ENCODE measurements at regions not wholly inside any gene's neighbourhood (a gene's known extent, or its start where the extent isn't known, plus 50 kb on each side); places are given as distances from the start of the nearest gene placed in this dataset.

DNA sequence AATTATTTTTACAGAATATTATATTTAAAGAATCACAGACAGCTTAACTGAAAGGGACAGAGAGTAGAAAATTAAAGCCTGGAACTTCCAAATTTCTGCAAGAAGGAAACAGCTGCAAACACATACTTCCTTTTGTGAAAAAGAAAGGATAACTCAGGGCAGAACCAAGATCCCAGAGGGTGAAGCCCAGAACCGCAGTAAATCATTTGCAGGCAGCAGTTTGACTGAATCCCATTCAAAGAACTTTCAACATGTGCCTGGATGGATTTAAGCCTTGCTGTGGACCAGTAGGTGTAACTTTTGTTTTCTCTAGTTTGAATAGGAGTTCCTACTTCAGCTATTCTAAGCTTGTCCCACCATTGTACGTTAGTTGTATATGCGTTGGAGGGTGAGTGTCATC, 733.2 kb downstream of the ROBO2 start:
- no peaks in the 10 kb centered on the region for H3K9me3 ChIP-seq (replicated peaks in 1 of 3)
- no peaks in the 10 kb centered on the region for H3K36me3 ChIP-seq (replicated peaks in 1 of 2)
- no peaks in the 10 kb centered on the region for H3K4me1 ChIP-seq (replicated peaks in 1 of 2)
- no peak overlapping the region for H3K4me3 ChIP-seq
- intact Hi-C loops (cut with DNase I), result no loop called here
- no peak overlapping the region for H3K27ac ChIP-seq
- no peak for TF ChIP-seq POLR2A (IDR thresholded peaks at IDR 0.05)
- TF ChIP-seq, protein P1, sequence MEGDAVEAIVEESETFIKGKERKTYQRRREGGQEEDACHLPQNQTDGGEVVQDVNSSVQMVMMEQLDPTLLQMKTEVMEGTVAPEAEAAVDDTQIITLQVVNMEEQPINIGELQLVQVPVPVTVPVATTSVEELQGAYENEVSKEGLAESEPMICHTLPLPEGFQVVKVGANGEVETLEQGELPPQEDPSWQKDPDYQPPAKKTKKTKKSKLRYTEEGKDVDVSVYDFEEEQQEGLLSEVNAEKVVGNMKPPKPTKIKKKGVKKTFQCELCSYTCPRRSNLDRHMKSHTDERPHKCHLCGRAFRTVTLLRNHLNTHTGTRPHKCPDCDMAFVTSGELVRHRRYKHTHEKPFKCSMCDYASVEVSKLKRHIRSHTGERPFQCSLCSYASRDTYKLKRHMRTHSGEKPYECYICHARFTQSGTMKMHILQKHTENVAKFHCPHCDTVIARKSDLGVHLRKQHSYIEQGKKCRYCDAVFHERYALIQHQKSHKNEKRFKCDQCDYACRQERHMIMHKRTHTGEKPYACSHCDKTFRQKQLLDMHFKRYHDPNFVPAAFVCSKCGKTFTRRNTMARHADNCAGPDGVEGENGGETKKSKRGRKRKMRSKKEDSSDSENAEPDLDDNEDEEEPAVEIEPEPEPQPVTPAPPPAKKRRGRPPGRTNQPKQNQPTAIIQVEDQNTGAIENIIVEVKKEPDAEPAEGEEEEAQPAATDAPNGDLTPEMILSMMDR (IDR thresholded peaks at IDR 0.05), result no peak
- DNase-seq, result no peak
- H3K27me3 ChIP-seq, result no peaks in the 10 kb centered on the region
- WGBS, 4 donors, result 70 to 85% (median 82%) methylated on average over 3 of the region's 3 CpGs

DNA sequence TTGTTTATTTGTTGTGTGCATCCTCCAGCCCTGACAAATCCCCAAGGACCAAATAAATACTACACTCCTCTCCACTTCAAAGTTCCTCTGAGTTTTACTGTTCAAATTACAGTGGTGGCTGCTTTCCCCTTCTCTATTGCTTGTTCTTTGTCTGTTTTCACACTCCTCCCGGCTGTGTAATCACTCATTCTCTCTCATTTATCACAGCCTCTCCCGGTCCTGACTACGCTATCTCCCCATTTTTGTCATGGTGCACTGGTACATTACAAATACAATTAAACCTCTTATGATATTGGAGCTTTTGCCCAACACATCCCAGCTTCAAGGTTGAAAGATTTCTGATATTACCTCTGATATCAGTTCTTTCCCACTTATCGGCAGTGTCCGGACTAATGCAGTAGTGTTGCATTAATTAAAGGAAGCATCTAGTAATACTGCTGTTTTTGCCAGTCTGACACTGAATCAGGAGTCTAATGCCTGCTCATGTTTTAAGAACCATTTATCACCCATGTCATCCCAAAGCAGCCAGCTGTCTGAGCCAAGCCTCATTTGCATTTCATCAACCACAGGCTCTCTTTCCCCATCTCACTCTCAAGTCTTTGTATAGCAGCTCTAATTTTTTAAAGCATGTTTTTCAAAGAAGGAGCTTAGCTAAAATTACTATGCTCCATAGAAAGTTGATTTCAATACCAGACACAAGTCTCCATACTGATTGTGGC, 740.5 kb downstream of the ROBO2 start:
- H3K27me3 ChIP-seq, result no peaks in the 10 kb centered on the region
- no peak for TF ChIP-seq POLR2A (IDR thresholded peaks at IDR 0.05)
- TF ChIP-seq, protein P1 (IDR thresholded peaks at IDR 0.05), result no peak
- no peak for DNase-seq
- WGBS, 4 donors, result 36 to 40% (median 36%) methylated on average over 5 of the region's 5 CpGs
- no peak overlapping the region for H3K4me3 ChIP-seq
- no peaks in the 10 kb centered on the region for H3K36me3 ChIP-seq (replicated peaks in 1 of 2)
- no peak overlapping the region for H3K27ac ChIP-seq
- no peaks in the 10 kb centered on the region for H3K4me1 ChIP-seq (replicated peaks in 1 of 2)
- H3K9me3 ChIP-seq (replicated peaks in 1 of 3), result no peaks in the 10 kb centered on the region
- intact Hi-C loops (cut with DNase I), result no loop called here

DNA sequence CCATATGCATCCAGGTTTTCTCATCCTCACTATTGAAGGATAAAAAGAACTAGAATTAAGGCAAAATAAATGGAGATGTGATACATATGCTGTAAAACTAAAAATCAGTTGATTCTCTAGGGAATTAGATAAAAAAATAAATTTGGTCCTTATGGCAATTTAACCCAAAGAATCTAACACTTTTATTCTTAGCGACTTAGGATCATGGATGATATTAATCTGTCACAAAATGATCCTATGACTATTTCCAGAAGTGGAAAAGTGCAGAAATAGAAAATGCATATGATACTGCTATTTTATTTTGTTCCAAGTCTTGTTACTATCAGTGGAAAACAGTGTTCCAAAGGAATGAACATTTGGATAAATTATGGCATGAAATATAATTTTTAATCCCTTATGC, 746.3 kb downstream of the ROBO2 start:
- Histone ChIP-seq H3K4me1 (replicated peaks in 1 of 2) (no peaks in the 10 kb centered on the region), H3K4me3 (no peak overlapping the region), H3K27me3 (no peaks in the 10 kb centered on the region), H3K36me3 (replicated peaks in 1 of 2) (no peaks in the 10 kb centered on the region), H3K27ac (no peak overlapping the region), H3K9me3 (replicated peaks in 1 of 3) (no peaks in the 10 kb centered on the region)
- intact Hi-C loops (cut with DNase I), result no loop called here
- 63 to 86% (median 70%) methylated on average over 1 of the region's 1 CpG for WGBS, 4 donors
- no peak for DNase-seq
- TF ChIP-seq, protein P1 (IDR thresholded peaks at IDR 0.05), result no peak
- no peak for TF ChIP-seq POLR2A (IDR thresholded peaks at IDR 0.05)

DNA sequence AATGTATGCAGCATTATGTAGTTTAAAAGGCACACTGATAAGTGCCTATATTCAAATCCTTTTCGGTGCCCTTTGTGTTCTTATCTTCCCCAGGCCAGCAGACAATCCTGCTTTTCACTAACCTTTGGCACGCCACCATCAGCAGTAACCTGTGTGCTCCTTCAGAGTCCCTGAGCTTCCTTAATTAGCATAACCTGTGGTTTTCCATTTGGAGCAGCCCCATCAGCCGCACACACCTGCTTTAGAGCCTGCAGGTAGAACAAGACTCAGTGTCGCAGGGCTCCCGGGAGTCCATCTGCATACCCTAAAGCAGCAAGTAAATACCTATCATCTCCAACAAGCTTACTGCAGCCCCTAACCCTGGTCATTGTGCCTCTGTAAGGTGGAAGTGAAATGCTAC, 755.1 kb downstream of the ROBO2 start:
- Histone ChIP-seq H3K36me3 (replicated peaks in 1 of 2) (no peaks in the 10 kb centered on the region), H3K4me1 (replicated peaks in 1 of 2) (no peaks in the 10 kb centered on the region), H3K4me3 (no peak overlapping the region), H3K27me3 (no peaks in the 10 kb centered on the region), H3K27ac (no peak overlapping the region), H3K9me3 (replicated peaks in 1 of 3) (no peaks in the 10 kb centered on the region)
- WGBS, 4 donors, result 71 to 75% (median 73%) methylated on average over 5 of the region's 5 CpGs
- no peak for TF ChIP-seq POLR2A (IDR thresholded peaks at IDR 0.05)
- TF ChIP-seq, protein P1 (IDR thresholded peaks at IDR 0.05), result no peak
- intact Hi-C loops (cut with DNase I), result no loop called here
- DNase-seq, result no peak

Measured in adrenal gland (tissue), 9 donors.